Pancreas (tissue), 10 donors: ENCODE measurements at regions not wholly inside any gene's neighbourhood (a gene's known extent, or its start where the extent isn't known, plus 50 kb on each side); places are given as distances from the start of the nearest gene placed in this dataset.
A peak's percentile ranks its signal among the peaks of the same experiment; 100 is the strongest.
"Not testable (repeated sequence)": the region's sequence is repeated elsewhere in the genome, so short reads cannot be mapped to it uniquely, and the experiment has no call there.

Experiments
- ATAC-seq, 4 donors: fragments of 200-7000 bp; cut with Tn5 transposase; one replicate each; pipeline versions ENCODE4 v1.8.0 to v1.9.1; 2020; ENCODE audit warnings: mild to moderate bottlenecking in 4 of 4, moderate library complexity in 4 of 4
- DNase-seq, 6 donors: peaks; one replicate each; pipeline ENCODE4 v3.0.0-alpha.2; 2020
- FAIRE-seq: peaks from 2 replicates; lab custom pipeline; 2012; peaks lifted over from hg19 to GRCh38; lab: Jason Lieb, UNC
- H3K27ac ChIP-seq, 4 donors: fragments of 200-600 bp; sonication (generic); 1 replicate in 3 of 4; 2 replicates in 1 of 4; pipeline versions ENCODE4 v1.5.0 to v1.8.0; 2020
- H3K27me3 ChIP-seq, 4 donors: fragments of 200-600 bp; one replicate each; pipeline ENCODE4 v1.8.0; 2021
- H3K36me3 ChIP-seq, 3 donors: fragments of 200-600 bp; sonication (generic) in 1 of 3; one replicate each; pipeline versions ENCODE4 v1.5.0 to v1.8.0; 2020 to 2021
- H3K4me1 ChIP-seq, 3 donors: fragments of 200-600 bp; one replicate each; pipeline ENCODE4 v1.8.0; 2021
- H3K4me3 ChIP-seq, 4 donors: fragments of 200-600 bp; sonication (generic) in 2 of 4; one replicate each; pipeline versions ENCODE4 v1.5.0 to v1.8.0; 2020 to 2021
- H3K9me3 ChIP-seq, 4 donors: fragments of 200-600 bp; one replicate each; pipeline ENCODE4 v1.8.0; 2021
- WGBS, 2 donors: extraction: QIAGEN DNeasy Blood & Tissue Kit; methylation state at CpG; one replicate each; pipeline ENCODE4 v1.1.7; 2013; 5-methylcytosine and 5-hydroxymethylcytosine counted together
- intact Hi-C, 3 donors: fragments of 100-400 bp; cut with DNase I; formaldehyde crosslinking; loops; one replicate each; pipeline versions ENCODE4 v1.11.1 to v1.14.2; 2022
- TF ChIP-seq, protein P1 (sequence below), 4 donors: fragments of 200-600 bp; sonication (generic) in 3 of 4; IDR thresholded peaks; one replicate each; pipeline versions ENCODE4 v1.5.0 to v1.8.0; 2021; ENCODE audit warnings: antibody characterized with exemption in 4 of 4
- donor health status: healthy with polysubstance abuse.
- donor health status: DM: no; HTN: no; CAD: no; lungs with moderate emphysema.
- donor health status: DM: no; HTN: no; CAD: no.
- donor health status: control.
- donor health status: control.
- donor health status: Bipolar disorder and iron deficiency.
- donor health status: DM: yes; HTN: yes; CAD: no.
- donor health status: DM: no; HTN: no; CAD: no.
- donor health status: DM: no; HTN: no; CAD: no.
- donor health status: DM: yes; HTN: yes; CAD: no.

DNA sequence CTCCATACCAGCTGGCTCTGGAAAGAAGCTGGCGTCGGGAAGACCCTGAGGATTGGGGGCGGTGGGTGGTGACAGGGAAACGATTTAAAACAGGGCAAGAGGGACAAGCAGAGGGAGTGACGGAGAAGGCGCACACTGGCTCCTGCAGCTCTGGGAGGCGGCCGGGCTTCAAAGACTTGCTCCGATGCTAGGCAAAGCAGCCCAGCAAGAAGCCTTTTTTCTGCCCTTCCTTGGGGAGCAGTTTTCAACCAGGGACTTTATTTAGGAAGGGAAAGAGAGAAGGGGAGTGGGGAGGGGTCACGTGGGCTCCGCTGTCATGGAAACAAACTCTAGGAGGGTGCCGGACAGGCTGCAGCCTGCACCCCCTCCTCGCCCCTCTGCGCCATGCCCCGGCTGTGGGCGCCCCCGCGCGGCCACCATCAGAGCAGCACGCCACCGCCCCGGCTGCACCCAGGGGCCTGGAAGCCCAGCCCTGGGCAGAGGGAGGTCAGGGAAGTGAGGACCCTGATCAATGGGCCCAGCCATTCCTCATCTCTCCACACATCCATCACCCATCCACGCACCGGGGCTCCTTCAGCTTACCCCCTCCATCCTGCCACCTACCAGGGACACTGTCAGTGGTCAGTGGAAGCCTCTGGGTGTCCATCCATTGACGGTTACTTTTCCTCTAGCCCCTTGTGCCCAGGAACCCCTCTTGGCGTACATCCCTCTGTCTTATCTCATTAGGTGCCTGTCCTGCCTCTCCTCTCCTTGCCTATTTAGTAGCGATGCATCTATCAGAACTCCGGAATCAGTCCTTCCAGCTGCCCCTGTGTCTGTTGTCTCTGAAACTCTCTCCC, 66.6 kb upstream of the CCDC167 start:
- ATAC-seq (peak; percentile 71 to 96 (median 92)), DNase-seq (peak in 4 of 6 donors; percentile 13 to 86 (median 42)), FAIRE-seq (no peak)
- H3K4me3 ChIP-seq, result peak overlapping the region in 1 of 4 donors; percentile 8
- WGBS, 2 donors, result 13 to 15% methylated on average over 26 to 28 of the region's 28 CpGs
- no peaks in the 10 kb centered on the region for H3K36me3 ChIP-seq
- no peak overlapping the region for H3K27ac ChIP-seq
- TF ChIP-seq, protein P1, sequence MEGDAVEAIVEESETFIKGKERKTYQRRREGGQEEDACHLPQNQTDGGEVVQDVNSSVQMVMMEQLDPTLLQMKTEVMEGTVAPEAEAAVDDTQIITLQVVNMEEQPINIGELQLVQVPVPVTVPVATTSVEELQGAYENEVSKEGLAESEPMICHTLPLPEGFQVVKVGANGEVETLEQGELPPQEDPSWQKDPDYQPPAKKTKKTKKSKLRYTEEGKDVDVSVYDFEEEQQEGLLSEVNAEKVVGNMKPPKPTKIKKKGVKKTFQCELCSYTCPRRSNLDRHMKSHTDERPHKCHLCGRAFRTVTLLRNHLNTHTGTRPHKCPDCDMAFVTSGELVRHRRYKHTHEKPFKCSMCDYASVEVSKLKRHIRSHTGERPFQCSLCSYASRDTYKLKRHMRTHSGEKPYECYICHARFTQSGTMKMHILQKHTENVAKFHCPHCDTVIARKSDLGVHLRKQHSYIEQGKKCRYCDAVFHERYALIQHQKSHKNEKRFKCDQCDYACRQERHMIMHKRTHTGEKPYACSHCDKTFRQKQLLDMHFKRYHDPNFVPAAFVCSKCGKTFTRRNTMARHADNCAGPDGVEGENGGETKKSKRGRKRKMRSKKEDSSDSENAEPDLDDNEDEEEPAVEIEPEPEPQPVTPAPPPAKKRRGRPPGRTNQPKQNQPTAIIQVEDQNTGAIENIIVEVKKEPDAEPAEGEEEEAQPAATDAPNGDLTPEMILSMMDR (IDR thresholded peaks at IDR 0.05), result peak; percentile 45 to 72 (median 70)
- H3K27me3 ChIP-seq, result no peaks in the 10 kb centered on the region
- no peaks in the 10 kb centered on the region for H3K9me3 ChIP-seq
- H3K4me1 ChIP-seq, result no peaks in the 10 kb centered on the region
- intact Hi-C loops, result loop anchor here in 1 of 3 donors (5.0 kb wide), 1 partner anchor 84 kb away; no protein-coding TSS in a partner anchor

DNA sequence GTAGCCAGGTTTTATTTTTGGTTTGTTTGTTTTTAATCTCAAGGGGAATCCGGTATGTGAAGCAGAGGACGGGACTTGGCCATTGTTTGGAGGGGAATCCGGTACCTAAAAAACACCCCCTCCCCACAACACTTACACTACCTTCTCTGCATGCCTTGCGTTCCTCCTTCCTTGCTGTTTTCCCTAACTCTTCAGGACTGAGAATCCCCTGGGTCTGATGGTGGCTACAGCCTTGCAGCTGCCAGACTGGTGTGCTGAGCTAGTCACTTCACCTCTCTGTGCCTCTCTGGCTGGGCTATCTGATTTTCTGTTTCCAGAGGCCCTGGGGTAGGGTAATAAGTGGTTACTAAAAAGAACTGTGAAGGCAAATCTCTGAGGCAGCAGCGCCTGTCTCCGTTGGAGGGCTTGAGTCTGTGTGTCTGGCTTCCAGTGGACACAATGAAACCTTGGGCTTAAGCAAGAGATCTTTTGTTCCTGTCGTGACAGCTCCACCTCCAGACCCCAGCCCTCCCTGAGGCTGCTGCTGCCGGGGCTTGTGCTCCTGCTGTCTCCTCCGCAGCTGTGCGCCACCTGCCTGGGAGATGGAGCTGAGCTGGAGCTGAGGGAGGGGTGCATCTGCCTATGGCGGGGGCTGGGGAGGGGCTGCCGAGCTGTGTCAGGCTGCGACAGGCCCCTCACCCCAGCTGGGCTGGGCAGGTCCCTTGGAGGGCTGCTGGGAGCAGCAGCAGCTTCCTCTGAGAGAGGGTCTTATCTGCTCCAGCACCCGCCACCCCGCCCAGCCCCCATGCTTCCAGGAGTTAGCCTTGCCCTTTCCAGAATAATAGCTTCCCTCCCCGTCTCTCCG, 65.8 kb upstream of the CCDC167 start:
- Histone ChIP-seq H3K4me3 (peak overlapping the region in 1 of 4 donors; percentile 8), H3K9me3 (no peaks in the 10 kb centered on the region), H3K36me3 (no peaks in the 10 kb centered on the region), H3K27me3 (no peaks in the 10 kb centered on the region), H3K27ac (no peak overlapping the region), H3K4me1 (no peaks in the 10 kb centered on the region)
- DNase-seq (no peak), FAIRE-seq (no peak), ATAC-seq (peak in 3 of 4 donors; percentile 31 to 59 (median 47))
- WGBS, 2 donors, result 34 to 39% methylated on average over 17 of the region's 17 CpGs
- intact Hi-C loops, result loop anchor here in 1 of 3 donors (5.0 kb wide), 1 partner anchor 83 kb away; no protein-coding TSS in a partner anchor
- TF ChIP-seq, protein P1 (IDR thresholded peaks at IDR 0.05), result no peak

DNA sequence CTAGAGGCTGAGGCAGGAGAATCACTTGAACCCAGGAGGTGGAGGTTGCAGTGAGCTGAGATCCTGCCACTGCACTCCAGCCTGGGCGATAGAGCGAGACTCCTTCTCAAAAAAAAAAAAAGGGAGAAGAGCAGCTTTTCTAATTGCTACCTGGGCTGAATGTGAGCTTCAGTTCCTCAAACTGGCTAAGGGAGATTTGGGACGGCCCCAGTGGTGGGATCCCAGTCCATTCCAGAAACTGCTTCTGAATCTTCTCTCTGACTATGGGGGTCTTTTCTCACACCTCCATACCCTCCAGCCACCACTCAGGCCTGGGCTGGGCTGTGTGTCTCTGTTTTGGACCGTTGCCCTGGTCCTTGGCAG, 63.2 kb upstream of the CCDC167 start:
- DNase-seq, intact Hi-C loops, H3K27ac ChIP-seq, H3K9me3 ChIP-seq, ATAC-seq, H3K27me3 ChIP-seq, FAIRE-seq, H3K36me3 ChIP-seq, H3K4me3 ChIP-seq, H3K4me1 ChIP-seq: not testable (repeated sequence)
- WGBS, 2 donors, result 79% methylated on average over 4 of the region's 4 CpGs

DNA sequence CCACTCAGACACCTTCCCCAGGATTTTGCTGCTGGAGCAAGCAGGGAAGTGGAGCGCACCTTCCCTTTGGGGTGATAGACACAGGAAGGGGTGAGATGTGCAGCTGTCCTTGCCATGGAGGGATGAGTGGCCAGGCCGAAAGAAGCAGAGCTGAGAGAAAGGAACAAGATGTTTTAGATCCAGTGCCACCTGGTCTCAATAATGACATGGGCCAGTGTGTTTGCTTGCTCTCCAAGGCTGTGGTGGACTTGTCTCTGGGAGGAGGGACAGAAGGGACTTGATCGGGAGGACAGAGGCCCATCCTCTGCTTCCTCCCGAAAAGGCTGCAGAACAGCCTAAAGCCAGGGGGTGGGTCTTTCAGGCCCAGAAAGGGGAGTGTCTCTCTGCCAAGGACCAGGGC, 61.7 kb upstream of the CCDC167 start:
- DNase-seq, result no peak
- no peak for ATAC-seq
- Histone ChIP-seq H3K4me1 (no peaks in the 10 kb centered on the region), H3K36me3 (no peaks in the 10 kb centered on the region), H3K27me3 (no peaks in the 10 kb centered on the region), H3K4me3 (no peak overlapping the region), H3K27ac (no peak overlapping the region), H3K9me3 (no peaks in the 10 kb centered on the region)
- FAIRE-seq, result no peak
- intact Hi-C loops, result no loop called here
- TF ChIP-seq, protein P1 (IDR thresholded peaks at IDR 0.05), result no peak
- 78 to 82% methylated on average over 3 to 4 of the region's 4 CpGs for WGBS, 2 donors

DNA sequence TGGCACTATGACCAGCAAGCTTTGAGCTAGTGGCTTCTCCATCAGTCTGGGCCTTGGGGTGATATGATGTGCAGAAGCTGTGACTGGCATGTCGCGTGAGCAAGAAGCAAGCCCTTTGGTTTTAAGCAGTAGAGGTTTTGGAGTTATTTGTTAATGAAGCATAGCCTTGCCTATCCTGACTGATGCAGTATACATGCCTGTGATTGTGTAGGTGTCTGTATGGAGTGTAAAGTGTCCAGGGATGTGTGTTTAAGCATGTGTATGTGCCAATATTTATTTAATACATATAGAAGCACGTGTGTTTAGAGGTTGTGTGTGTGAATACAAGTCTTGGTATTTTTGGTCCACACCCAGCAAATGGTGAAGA, 61.0 kb upstream of the CCDC167 start:
- Histone ChIP-seq H3K4me1 (no peaks in the 10 kb centered on the region), H3K27me3 (no peaks in the 10 kb centered on the region), H3K9me3 (no peaks in the 10 kb centered on the region), H3K36me3 (no peaks in the 10 kb centered on the region), H3K4me3 (no peak overlapping the region), H3K27ac (no peak overlapping the region)
- ATAC-seq (no peak), DNase-seq (no peak), FAIRE-seq (no peak)
- 79 to 81% methylated on average over 3 of the region's 3 CpGs for WGBS, 2 donors
- intact Hi-C loops, result no loop called here
- TF ChIP-seq, protein P1 (IDR thresholded peaks at IDR 0.05), result no peak
